Activated CD4-positive, CD25-positive, alpha-beta regulatory T cell treated with anti-CD3 and anti-CD28 coated beads, Interleukin-2, amount 50 U/mL, for 16 hours (primary cell): ENCODE measurements at regions not wholly inside any gene's neighbourhood (a gene's known extent, or its start where the extent isn't known, plus 50 kb on each side); places are given as distances from the start of the nearest gene placed in this dataset.

Source experiments
- DNase-seq: peaks from one replicate; pipeline ENCODE4 v3.0.0-alpha.2; 2020; ENCODE audit warnings: low read depth, low spot score

DNA sequence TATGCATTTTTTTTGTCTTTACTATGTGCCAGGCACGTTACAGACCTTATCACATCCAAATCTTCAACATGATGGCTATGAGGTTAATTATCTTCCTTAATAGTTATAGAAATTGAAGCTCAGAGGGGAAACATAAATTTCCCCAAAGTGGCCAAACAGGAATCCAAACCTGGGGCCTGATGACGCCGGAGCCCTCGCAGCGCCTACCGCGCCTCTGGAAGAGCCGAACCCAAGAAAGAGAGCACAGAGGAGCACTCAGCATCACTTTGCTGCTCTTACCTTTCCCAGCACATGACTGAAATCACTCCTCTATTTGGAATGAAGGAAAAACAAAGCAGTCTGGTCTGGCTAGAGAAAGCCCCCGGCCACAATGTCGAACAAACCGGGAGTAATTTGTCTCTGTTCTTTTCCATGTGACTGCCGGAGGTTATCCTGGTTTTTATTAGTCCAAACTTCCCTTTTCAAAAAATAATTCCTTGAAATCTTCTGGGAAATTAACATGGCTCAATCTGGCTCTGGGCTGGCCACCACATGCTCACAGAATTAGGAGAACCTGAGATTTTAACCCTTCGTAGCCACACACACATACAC is 195.5 kb downstream of the ADSS2 start:
- DNase-seq: no peak

DNA sequence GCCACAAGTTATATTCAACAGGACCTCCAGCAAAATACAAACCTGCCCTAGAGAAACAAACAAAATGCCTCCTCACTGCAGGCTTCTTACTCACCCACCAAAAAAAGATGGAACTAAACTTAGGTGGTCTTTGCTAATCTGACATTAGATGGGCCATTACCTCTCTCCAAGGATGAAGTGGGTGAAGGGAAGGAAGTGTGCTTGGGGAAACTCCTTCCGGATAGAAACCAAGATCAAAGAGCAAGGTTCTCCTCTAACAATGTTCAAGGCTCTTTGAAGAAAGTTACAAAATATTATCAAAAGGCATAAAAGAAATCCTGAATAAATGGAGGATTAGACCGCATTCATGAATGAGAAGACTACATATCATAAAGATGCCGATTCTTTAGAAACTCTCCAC is 187.5 kb downstream of the ADSS2 start:
- no peak for DNase-seq

DNA sequence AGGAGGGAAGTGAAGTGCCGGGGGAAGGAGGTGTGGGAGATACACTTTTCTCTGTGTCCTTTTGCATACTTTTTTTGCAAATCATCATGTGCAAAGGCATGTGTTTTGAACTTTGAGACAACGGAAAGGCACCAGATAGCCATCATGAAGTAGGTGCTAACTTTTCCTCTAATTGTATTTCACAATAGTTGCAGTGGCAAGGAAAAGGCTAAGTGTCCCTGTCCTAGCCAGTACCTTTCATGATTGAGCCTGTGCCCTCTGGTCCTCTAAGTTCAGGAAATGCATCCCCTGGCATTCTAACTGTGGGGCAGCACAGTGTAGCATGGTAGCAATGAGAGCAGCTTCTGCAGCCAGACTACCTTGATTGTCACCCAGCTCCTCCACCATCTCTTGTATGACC is 186.2 kb downstream of the ADSS2 start:
- DNase-seq: no peak

DNA sequence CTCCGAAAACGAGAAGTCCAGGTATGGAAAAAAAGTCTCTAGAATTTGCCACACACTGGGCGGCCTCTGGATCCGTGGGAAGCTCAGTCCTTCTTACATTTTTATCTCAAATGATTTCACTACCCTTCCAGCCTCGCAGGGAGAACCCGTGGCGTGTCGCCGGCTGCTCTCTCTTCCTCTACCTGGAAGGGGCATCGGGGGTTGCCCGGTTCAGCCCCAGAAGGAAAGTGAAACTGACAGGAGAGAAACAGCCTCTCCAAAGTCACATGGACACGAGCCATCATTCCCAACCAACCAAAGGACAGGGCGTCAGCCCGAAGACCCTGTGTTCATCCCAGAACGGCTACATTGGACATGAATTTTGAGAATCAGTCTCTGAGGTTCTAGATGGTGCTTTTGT is 182.5 kb downstream of the ADSS2 start:
- DNase-seq: no peak

DNA sequence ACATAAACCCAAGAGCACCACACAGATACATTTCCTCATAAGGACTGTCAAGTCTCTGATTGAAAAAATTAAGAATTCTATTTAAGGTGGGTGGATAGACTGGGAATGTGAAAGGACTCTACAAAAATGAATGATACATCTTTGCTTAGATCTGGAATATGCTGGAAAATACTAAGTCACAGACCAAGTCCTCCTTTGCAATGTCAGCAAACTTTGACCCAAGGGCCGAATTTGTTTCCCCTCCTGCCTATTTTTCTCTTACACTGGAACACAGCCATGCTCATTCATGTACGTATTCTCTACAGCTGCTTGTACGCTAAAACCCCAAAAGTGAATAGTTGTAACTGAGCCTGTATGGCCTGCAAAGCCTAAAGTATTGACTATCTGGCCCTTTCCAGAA is 180.7 kb downstream of the ADSS2 start:
- no peak for DNase-seq

DNA sequence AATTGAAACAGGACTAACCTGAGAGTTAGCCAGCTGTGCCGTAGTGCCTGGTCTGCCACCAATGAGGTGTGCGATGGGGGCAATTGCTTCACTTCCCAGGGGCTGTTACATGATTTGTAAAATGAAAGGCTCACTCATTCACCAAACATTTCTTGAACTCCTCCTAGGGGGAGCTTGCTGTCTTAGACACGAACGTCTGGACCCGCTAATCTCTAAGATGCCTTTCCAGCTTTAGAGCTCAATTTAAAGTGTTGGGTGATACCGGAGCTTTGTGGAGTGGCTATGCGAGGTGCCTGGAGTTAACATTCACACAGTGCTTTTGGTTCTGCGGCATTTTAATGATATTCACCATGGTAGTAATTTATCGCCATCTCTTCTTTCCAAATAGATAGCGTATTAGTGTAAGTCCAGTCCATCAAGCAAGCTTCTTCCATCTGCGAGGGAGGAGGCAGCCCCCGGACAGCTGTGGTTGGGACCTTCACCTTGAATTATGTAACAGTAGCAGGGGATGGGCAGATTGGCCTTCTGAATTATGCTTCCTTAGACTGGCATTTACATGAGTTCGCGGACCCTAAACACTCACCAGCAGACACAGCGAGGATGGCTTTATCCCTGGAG is 179.9 kb downstream of the ADSS2 start:
- no peak for DNase-seq

DNA sequence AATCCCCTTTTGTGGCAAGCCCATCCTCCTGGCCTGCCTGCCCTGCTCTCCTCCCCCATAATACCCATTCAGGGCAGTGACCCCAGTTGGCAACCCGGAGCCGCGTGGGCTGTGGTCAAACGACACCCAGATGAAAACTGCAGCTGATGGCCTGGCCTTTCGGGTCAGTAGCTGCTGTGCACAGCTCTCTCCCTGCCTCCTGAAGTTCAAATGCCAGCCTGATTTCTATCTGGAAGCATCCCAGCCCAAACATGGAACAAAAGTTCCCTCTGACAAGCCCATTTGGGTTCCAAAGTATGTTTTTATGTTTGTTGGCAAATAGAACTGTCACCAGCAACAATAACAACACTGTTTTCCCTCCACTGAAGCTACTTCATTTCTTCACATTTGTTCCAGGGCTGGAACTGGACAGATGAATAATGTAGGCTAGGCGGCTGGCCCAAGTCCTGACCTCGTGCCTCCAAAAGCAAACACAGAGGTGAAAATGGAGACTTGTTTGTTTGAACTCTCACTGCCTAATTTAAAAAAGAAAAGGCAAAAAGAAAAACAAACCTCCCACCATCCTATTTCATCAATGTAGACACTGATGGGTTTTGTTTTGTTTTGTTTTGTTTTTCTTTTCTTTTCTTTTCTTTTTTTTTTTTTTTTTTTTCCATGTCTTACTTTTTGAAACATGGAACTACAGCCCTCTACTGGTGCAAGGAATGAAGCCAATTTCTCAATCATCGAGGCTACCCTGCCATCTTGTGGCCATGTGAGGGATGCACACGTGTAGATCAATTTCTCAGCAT is 179.0 kb downstream of the ADSS2 start:
- peak; percentile 44 for DNase-seq

DNA sequence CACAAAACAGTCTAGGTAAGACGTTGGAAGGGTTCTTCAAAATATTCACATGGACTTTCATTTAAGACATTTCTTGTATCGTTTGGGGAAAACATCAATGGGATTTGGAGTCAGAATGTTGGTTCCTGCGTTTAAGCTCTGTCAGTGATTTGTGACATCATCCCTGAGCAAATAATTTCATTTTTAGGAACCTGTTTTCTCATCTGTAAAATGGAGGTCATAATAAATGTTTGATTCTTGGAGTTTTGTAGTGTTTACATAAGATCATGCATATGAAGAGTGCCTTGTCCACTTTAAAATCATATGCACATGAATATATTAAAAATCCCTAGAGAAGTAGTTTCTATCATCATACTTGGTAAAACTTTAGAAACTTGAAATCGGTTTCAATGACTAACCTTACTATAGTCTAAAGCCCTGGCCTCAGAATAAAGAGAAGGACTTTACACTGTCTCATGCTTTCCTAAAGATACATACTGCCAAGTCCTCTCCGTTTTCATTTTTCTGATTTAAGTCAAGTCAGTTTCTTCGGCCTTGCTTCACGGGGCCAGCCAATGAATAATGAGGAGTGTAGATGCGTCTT is 178.4 kb downstream of the ADSS2 start:
- DNase-seq: no peak

DNA sequence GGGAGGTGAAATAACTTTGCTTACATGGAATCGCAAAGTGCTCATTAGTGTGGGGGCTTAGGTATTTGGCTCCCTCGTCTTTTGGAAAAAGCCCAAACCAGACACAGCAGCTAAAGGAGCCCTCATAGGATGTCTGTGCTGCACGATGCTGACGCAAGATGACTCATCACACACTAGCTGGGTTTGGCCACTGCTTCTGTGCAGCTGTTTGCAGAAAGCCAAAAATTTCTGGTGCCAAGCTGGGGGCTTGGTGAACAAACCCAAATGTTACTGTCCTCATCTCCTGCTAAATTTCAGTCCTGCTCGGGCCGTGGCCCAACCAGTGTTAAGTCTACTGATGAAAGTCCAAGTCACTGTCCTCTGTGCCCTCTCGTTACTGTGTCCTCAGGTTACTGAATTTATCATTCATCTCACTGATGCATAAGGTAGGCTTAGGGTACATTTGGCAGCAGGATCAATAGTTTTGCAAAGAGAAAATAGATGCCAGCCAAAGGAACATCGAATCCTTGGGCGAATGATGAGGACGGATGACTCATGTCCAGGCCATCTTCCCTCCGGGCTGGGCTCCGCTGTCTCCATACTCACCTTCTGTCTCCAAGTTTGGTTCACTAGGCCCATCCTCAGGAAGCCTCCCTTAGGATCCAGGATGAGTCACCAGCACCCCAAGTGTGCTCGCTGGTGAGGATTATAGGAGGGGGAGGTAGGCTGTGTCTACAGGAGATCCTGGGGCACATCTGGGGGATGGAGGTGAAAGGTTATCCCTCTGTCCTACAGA is 177.7 kb downstream of the ADSS2 start:
- DNase-seq: no peak

DNA sequence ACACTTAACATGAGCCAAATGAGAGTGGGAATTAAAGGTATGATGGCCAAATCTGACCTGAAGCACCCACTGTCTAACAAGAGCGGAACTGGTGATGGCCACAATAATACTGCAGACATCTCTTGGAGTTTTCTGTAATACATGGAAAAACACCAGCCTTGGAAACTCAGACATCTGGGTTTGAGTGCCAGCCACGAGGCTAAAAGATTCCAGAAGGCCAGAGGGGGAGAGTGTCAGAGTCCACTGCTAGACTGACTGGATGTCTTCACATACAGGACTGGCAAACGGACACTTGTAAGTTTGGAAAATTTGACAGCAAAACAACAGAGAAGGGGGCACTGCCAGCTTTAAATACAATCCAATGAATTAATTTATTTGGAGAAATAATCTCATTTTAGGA is 175.1 kb downstream of the ADSS2 start:
- DNase-seq: no peak

DNA sequence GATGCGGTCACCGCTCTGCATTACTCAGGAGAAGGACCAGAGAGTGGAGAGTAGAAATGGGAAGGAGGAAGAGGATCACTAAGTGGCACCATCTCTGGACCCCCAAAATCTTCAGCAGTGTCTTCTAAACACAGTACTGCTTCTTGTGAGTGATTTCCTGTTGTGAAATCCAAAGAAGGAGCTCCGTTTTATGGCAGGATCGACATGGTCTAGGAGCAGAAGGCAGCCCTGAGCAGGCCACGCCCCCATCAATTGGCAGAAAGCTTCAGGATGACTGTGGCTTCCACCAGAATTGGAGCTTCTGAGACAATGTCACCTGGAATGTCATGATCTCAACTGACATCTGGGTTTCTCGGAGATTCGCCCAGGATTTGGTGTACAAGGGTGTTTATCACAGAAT is 171.5 kb downstream of the ADSS2 start:
- no peak for DNase-seq

DNA sequence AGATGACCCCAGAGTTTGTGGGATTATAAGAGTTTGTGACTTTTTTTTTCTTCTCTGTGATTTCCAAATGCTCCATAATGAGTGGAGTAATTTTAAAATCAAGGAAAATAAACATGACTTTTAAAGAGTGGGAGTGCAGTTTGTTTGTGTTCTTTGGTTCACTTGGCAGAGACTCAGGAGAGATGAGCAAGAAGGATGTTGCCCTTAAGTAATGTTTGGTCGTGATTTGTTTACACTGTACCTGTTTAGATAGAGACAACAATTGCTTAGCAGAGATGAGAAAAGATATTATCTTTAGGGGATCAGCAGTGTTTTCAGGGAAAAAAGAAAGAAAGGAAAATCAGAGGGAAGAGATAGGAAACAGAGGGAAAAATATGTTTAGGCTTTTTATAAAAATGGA is 170.8 kb downstream of the ADSS2 start:
- no peak for DNase-seq

DNA sequence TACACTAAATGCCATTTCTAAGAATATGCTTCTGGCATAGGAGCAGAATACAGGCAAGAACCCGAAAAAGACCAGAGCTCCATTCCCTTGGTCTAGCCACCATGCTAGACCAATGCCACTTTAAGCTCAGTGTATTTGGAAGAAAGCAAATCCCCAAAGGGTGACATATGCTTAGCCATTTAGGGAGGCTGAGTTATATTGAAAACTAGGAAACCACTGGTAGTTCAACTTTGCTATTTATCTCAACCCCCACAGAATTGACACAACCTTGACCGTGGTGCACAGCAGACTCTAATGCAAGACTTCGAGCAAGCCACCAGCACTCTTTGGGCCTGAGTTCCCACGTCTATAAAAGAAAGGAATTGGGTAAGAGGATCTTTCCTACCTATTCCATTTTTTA is 167.9 kb downstream of the ADSS2 start:
- no peak for DNase-seq

DNA sequence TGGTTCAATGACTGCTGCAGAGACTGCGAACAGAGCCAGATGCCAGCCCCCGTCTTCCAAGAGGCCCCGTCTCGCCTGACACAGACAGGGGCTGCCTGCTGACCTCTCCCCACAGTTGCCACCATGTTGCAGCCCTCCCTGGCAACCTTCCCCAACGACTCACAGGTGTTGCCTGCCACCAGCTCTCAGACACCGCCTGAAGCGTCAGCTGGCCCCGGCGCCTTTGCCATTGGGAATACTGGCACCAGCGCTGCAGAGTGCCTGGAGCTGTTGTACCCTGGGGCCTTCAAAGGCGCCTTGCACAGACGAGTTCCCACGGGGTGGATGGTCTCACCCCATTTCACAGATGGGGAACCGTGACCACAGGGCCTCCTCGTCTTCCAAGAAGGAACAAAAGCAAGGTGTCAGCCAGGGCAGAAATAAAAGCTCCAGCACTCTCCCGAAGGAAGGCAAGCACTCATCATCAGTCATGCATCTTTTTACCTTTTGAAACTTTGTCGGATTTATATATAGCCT is 167.0 kb downstream of the ADSS2 start:
- DNase-seq: no peak

DNA sequence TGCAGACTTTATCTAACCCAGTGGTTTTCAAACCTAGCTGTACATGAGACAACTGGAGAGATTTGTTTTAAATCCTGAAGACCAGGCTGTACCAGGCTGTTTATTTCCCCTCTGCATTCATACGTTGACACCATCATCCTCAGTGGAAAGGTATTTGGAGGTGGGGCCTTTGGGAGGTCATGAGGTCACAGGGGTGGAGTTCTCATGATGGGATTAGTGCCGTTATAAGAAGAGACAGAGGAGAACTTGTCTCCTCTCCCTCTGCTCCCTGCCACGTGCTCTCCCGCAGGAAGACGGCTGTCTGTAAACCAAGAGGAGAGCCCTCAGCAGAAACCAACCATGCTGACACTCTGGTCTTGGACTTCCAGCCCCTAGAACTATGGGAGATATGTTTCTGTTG is 165.4 kb downstream of the ADSS2 start:
- DNase-seq: no peak

DNA sequence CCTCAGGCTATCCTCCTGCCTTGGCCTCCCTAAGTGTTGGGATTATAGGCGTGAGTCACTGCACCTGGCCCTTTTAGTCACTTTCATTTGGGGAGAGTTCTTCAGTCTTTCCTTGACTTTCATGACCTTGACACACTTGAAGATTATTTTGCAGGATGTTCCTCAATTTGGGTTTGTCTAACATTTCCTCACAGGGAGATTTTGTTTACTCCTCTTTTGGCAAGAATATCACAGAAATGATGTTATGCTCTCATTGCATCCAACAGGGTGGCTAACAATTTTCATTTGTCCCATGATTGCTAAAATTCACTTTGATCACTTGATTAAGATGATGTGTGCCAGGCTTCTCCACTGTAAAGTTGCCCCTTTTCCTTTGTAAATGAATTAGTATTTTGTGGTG is 164.0 kb downstream of the ADSS2 start:
- no peak for DNase-seq

DNA sequence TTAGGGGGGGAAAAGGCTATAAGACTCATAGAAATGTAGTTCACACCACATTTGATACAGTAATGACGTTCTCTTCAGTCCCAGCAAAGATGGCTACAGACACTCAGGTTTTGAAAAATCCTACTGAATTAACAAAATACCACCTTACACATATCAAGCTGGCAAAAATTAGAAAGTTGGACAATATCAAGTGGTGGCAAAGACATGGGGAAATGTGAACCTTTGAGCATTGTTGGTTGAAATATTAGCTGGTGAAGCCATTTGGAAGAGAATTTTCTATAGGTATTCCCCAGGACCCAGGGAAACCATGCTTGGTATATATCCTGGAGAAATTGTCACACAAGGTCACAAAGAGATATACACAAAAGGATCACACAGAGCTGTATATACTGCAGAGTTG is 163.0 kb downstream of the ADSS2 start:
- no peak for DNase-seq

DNA sequence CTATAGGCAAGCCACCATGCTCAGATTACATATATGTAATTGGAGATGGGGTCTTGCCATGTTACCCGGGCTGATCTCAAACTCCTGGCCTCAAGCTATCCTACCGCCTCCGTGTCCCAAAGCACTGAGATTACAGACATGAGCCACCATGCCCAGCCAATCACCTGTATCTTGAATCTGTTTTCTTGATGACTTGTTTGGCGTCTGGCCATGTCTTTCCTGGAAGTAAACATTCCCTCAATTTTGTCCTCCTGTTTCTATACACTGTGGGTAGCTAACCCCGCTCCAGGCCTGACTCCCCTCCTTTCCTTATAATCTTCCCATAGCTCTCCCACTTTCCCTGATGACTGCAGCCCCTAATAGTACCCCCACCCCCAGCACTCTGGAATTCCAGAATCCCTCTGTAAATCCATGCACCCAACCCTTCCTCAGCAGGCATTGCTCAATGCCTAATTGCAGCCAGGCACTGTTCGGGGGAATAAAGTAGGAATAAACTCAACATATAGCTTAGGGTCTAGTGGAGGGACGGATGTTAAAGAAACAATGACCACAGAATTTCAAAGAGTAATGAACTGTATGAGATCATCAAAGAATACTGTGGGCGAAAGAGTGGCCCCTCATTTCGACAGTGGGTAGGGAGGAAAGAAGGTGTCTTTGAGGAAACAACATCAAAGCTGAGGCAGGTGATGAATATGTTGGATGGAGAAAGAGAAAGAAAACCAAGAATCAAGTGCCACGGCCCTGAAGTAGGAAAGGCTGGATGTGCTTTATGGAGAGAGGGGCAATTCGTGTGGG is 161.5 kb downstream of the ADSS2 start:
- no peak for DNase-seq

DNA sequence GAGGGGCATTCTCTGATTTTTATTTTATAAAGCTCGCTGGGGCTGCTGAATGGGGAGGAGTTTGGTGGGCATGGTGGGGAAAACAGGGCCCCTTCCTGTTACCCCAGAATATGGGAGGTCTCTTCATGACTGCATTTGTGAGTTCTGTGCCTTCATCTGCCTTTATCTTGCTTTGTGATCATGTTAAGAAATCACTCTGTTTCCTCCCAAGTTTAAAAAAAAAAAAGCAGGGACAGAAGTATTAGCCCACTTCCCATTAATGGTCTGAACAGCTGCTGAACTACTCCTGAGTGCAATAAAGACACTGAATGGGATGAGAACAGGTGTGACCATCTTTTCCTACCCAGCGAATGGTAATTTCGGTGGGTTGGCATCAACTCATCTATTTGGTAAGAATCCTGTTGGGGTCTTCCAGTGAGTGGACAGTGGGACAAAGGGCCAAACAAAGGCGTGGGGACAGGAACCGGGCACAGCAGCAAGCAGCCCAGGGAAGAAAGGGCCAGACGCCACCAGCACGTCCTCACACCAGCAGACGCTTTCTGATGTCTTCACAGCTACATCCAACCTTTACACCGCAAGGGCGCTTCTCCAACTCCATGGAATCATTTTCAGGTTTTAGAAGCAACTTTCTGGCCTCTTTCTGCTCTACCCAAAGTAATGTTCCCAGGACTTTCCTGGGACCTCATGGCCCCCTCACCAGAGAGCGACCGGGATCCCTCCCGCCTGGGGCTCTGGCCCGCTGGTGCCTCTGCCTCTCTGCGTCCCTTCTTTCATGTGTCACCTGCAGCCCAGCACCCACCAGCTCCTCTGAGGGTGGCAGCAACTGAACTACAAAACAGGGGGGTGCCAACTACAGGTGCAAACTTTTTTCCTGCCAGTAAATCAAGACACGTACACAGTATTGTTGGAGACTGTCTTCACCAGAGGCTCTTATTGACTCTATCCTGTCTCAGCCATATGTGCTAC is 160.2 kb downstream of the ADSS2 start:
- no peak for DNase-seq
